ENCODE measurements at regions not wholly inside any gene's neighbourhood (a gene's known extent, or its start where the extent isn't known, plus 50 kb on each side); places are given as distances from the start of the nearest gene placed in this dataset.

GRCh38 chr9:103978396-103978795 lies 115.7 kb upstream of the SMC2 start:
- DNase-seq (ENCODE audit: low read depth), result no peak
- no peak overlapping the region for H3K4me3 ChIP-seq (ENCODE audit: low read depth, low read length)

GRCh38 chr9:103981912-103982311 lies 112.2 kb upstream of the SMC2 start:
- DNase-seq (ENCODE audit: low read depth), result no peak
- H3K4me3 ChIP-seq (ENCODE audit: low read depth, low read length), result no peak overlapping the region

- DNase-seq (ENCODE audit: low read depth), result no peak
- H3K4me3 ChIP-seq (ENCODE audit: low read depth, low read length), result no peak overlapping the region
Measured at GRCh38 chr9:103985077-103985476, 109.0 kb upstream of the SMC2 start.

- H3K4me3 ChIP-seq (ENCODE audit: low read depth, low read length), result no peak overlapping the region
- DNase-seq (ENCODE audit: low read depth), result no peak
Measured at GRCh38 chr9:103988821-103989220, 105.3 kb upstream of the SMC2 start.

GRCh38 chr9:103990311-103990710 lies 103.8 kb upstream of the SMC2 start:
- no peak for DNase-seq (ENCODE audit: low read depth)
- no peak overlapping the region for H3K4me3 ChIP-seq (ENCODE audit: low read depth, low read length)

- no peak for DNase-seq (ENCODE audit: low read depth)
- H3K4me3 ChIP-seq (ENCODE audit: low read depth, low read length), result no peak overlapping the region
Measured at GRCh38 chr9:103991001-103991400, 103.1 kb upstream of the SMC2 start.

GRCh38 chr9:103991698-103992097 lies 102.4 kb upstream of the SMC2 start:
- no peak overlapping the region for H3K4me3 ChIP-seq (ENCODE audit: low read depth, low read length)
- peak; percentile 14 for DNase-seq (ENCODE audit: low read depth)

GRCh38 chr9:103992938-103993579 lies 101.0 kb upstream of the SMC2 start:
- no peak for DNase-seq (ENCODE audit: low read depth)
- no peak overlapping the region for H3K4me3 ChIP-seq (ENCODE audit: low read depth, low read length)

- no peak for DNase-seq (ENCODE audit: low read depth)
- no peak overlapping the region for H3K4me3 ChIP-seq (ENCODE audit: low read depth, low read length)
Measured at GRCh38 chr9:103997856-103998370, 96.2 kb upstream of the SMC2 start.

- H3K4me3 ChIP-seq (ENCODE audit: low read depth, low read length), result no peak overlapping the region
- no peak for DNase-seq (ENCODE audit: low read depth)
Measured at GRCh38 chr9:103999375-104000062, 94.6 kb upstream of the SMC2 start.

GRCh38 chr9:104009826-104010225 lies 84.3 kb upstream of the SMC2 start:
- H3K4me3 ChIP-seq (ENCODE audit: low read depth, low read length), result no peak overlapping the region
- DNase-seq (ENCODE audit: low read depth), result peak; percentile 17

- H3K4me3 ChIP-seq (ENCODE audit: low read depth, low read length), result no peak overlapping the region
- DNase-seq (ENCODE audit: low read depth), result no peak
Measured at GRCh38 chr9:104022083-104022482, 72.0 kb upstream of the SMC2 start.

- DNase-seq (ENCODE audit: low read depth), result no peak
- H3K4me3 ChIP-seq (ENCODE audit: low read depth, low read length), result no peak overlapping the region
Measured at GRCh38 chr9:104025104-104025503, 69.0 kb upstream of the SMC2 start.

GRCh38 chr9:104025945-104026344 lies 68.2 kb upstream of the SMC2 start:
- DNase-seq (ENCODE audit: low read depth), result no peak
- H3K4me3 ChIP-seq (ENCODE audit: low read depth, low read length), result no peak overlapping the region

- H3K4me3 ChIP-seq (ENCODE audit: low read depth, low read length), result no peak overlapping the region
- no peak for DNase-seq (ENCODE audit: low read depth)
Measured at GRCh38 chr9:104027295-104027694, 66.8 kb upstream of the SMC2 start.

GRCh38 chr9:104028827-104029226 lies 65.3 kb upstream of the SMC2 start:
- DNase-seq (ENCODE audit: low read depth), result no peak
- no peak overlapping the region for H3K4me3 ChIP-seq (ENCODE audit: low read depth, low read length)

Data from skeletal muscle cell (primary cell).